H1 (cell line): ENCODE measurements at regions not wholly inside any gene's neighbourhood (a gene's known extent, or its start where the extent isn't known, plus 50 kb on each side); places are given as distances from the start of the nearest gene placed in this dataset.

Experiments
- CTCF ChIA-PET: fragments of 300-600 bp; sonication (Branson Sonifier 250); formaldehyde crosslinking; loops from one replicate; lab custom pipeline; 2021; ENCODE audit not compliant: partially characterized antibody; lab: Charles Lee
- POLR2A ChIA-PET: fragments of 300-600 bp; sonication (Branson Sonifier 250); formaldehyde crosslinking; loops from one replicate; lab custom pipeline; 2021; ENCODE audit warnings: inconsistent platforms; ENCODE audit not compliant: partially characterized antibody; lab: Charles Lee
- DNase-seq, 2 experiments: peaks; one replicate each; pipeline versions ENCODE4 v3.0.0 to v3.0.0-alpha.2; 2010 to 2022; ENCODE audit warnings: low spot score in 2 of 2, low read depth in 1 of 2, mixed read lengths in 1 of 2
- FAIRE-seq: peaks from 2 replicates; lab custom pipeline; 2011; peaks lifted over from hg19 to GRCh38; lab: Jason Lieb, UNC
- H2AFZ ChIP-seq: 2 replicates; pipeline ENCODE4 v1.8.1; 2012; ENCODE audit warnings: low read length, inconsistent platforms
- H2AK5ac ChIP-seq: 2 replicates; pipeline ENCODE4 v1.6.1; 2013; ENCODE audit warnings: low read depth, low read length
- H2BK120ac ChIP-seq: replicated peaks from 2 replicates; pipeline ENCODE3; 2013; ENCODE audit warnings: low read depth, low read length, inconsistent platforms
- H2BK12ac ChIP-seq: 2 replicates; pipeline ENCODE4 v1.6.1; 2013; ENCODE audit warnings: low read depth, low read length
- H2BK15ac ChIP-seq: 2 replicates; pipeline ENCODE4 v1.6.1; 2013; ENCODE audit warnings: low read length
- H2BK20ac ChIP-seq: 2 replicates; pipeline ENCODE4 v1.6.1; 2013; ENCODE audit warnings: low read length
- H2BK5ac ChIP-seq: 2 replicates; pipeline ENCODE4 v1.6.1; 2013; ENCODE audit warnings: low read depth, low read length
- H3K14ac ChIP-seq: 2 replicates; pipeline ENCODE4 v1.6.1; 2013; ENCODE audit warnings: inconsistent platforms; ENCODE audit not compliant: insufficient read length
- H3K18ac ChIP-seq: 2 replicates; pipeline ENCODE4 v1.6.1; 2013; ENCODE audit warnings: low read length; ENCODE audit errors: extremely low read depth
- H3K23ac ChIP-seq: 2 replicates; pipeline ENCODE4 v1.6.1; 2013; ENCODE audit warnings: inconsistent platforms; ENCODE audit not compliant: insufficient read length
- H3K23me2 ChIP-seq: 2 replicates; pipeline ENCODE4 v1.6.1; 2013; ENCODE audit warnings: low read depth, low read length
- H3K27ac ChIP-seq: 2 replicates; pipeline ENCODE4 v1.6.1; 2011; ENCODE audit warnings: low read depth, low read length, inconsistent platforms
- H3K27me3 ChIP-seq, 4 experiments: replicated peaks in 1 of 4; 1 replicate in 1 of 4; 2 replicates in 3 of 4; pipeline versions ENCODE4 v1.6.1 to v1.8.1; 2011 to 2013; ENCODE audit warnings: low read length in 3 of 4, mild to moderate bottlenecking in 3 of 4, inconsistent platforms in 2 of 4, mixed read lengths in 2 of 4, moderate library complexity in 1 of 4; ENCODE audit not compliant: control insufficient read depth in 3 of 4, insufficient read depth in 3 of 4; ENCODE audit errors: extremely low read depth in 1 of 4
- H3K36me3 ChIP-seq, 4 experiments: 2 replicates each; pipeline versions ENCODE4 v1.6.1 to v1.8.1; 2011 to 2013; ENCODE audit warnings: mild to moderate bottlenecking in 4 of 4, low read length in 3 of 4, moderate library complexity in 2 of 4, control low read depth in 1 of 4, inconsistent platforms in 1 of 4; ENCODE audit not compliant: insufficient read depth in 4 of 4, control insufficient read depth in 2 of 4
- H3K4ac ChIP-seq: replicated peaks from 2 replicates; pipeline ENCODE3; 2013; ENCODE audit warnings: low read length, low read depth, mixed read lengths, inconsistent platforms; ENCODE audit not compliant: insufficient read length
- H3K4me1 ChIP-seq, 4 experiments: replicated peaks in 1 of 4; 1 replicate in 1 of 4; 2 replicates in 3 of 4; pipeline versions ENCODE4 v1.6.1 to v1.8.1; 2011 to 2013; ENCODE audit warnings: low read length in 3 of 4, inconsistent platforms in 2 of 4, mixed read lengths in 1 of 4; ENCODE audit not compliant: insufficient read depth in 4 of 4, control insufficient read depth in 3 of 4
- H3K4me2 ChIP-seq, 2 experiments: 2 replicates each; pipeline versions ENCODE4 v1.6.1 to v1.8.1; 2011 to 2013; ENCODE audit warnings: low read depth in 2 of 2, low read length in 2 of 2, control low read depth in 1 of 2, inconsistent platforms in 1 of 2, mild to moderate bottlenecking in 1 of 2; ENCODE audit not compliant: insufficient read depth in 1 of 2
- H3K4me3 ChIP-seq, 4 experiments: fragments of 200-600, 300-600 bp in 1 of 4; sonication (generic), shearing (Covaris generic), sonication (Bioruptor Twin) in 1 of 4; 2 replicates each; pipeline versions ENCODE4 v1.5.1 to v1.8.1; 2011 to 2016; ENCODE audit warnings: low read length in 4 of 4, low read depth in 3 of 4, control low read depth in 2 of 4, inconsistent platforms in 2 of 4, mild to moderate bottlenecking in 2 of 4, mixed read lengths in 1 of 4, moderate library complexity in 1 of 4; ENCODE audit not compliant: insufficient read depth in 2 of 4; ENCODE audit errors: extremely low read depth in 1 of 4
- H3K56ac ChIP-seq: replicated peaks from 2 replicates; pipeline ENCODE3; 2013; ENCODE audit warnings: low read depth, mild to moderate bottlenecking, mixed read lengths, low read length, inconsistent platforms; ENCODE audit not compliant: insufficient read length
- H3K79me1 ChIP-seq: 2 replicates; pipeline ENCODE4 v1.6.1; 2013; ENCODE audit warnings: low read depth, low read length, control low read depth
- H3K79me2 ChIP-seq, 2 experiments: 2 replicates each; pipeline versions ENCODE4 v1.6.1 to v1.8.1; 2012 to 2013; ENCODE audit warnings: low read length in 2 of 2, mild to moderate bottlenecking in 2 of 2, inconsistent platforms in 1 of 2; ENCODE audit not compliant: insufficient read depth in 2 of 2, control insufficient read depth in 1 of 2
- H3K9ac ChIP-seq, 4 experiments: replicated peaks in 1 of 4; 1 replicate in 1 of 4; 2 replicates in 3 of 4; pipeline versions ENCODE4 v1.6.1 to v1.8.1; 2011 to 2013; ENCODE audit warnings: low read depth in 3 of 4, low read length in 3 of 4, control low read depth in 2 of 4, mild to moderate bottlenecking in 2 of 4, moderate library complexity in 2 of 4, inconsistent platforms in 1 of 4; ENCODE audit errors: extremely low read depth in 1 of 4
- H3K9me3 ChIP-seq, 2 experiments: 2 replicates each; pipeline versions ENCODE4 v1.6.1 to v1.8.1; 2012 to 2013; ENCODE audit warnings: mild to moderate bottlenecking in 2 of 2, moderate library complexity in 2 of 2, control low read depth in 1 of 2, inconsistent platforms in 1 of 2, low read depth in 1 of 2, low read length in 1 of 2, mixed read lengths in 1 of 2; ENCODE audit not compliant: insufficient read depth in 2 of 2
- H4K20me1 ChIP-seq, 2 experiments: replicated peaks in 1 of 2; 2 replicates each; pipeline versions ENCODE3 to v1.8.1; 2011 to 2013; ENCODE audit warnings: inconsistent platforms in 2 of 2, low read length in 2 of 2, mild to moderate bottlenecking in 1 of 2; ENCODE audit not compliant: insufficient read depth in 2 of 2, control insufficient read depth in 1 of 2
- H4K5ac ChIP-seq: 2 replicates; pipeline ENCODE4 v1.6.1; 2013; ENCODE audit warnings: low read length, low read depth, mixed read lengths, inconsistent platforms; ENCODE audit not compliant: insufficient read length
- H4K8ac ChIP-seq: 2 replicates; pipeline ENCODE4 v1.8.0; 2013; ENCODE audit warnings: mild to moderate bottlenecking, moderate library complexity, low read length, inconsistent platforms; ENCODE audit not compliant: insufficient read depth; ENCODE audit errors: extremely low read depth
- H4K91ac ChIP-seq: replicated peaks from 2 replicates; pipeline ENCODE3; 2013; ENCODE audit warnings: low read length, mixed read lengths, inconsistent platforms; ENCODE audit not compliant: insufficient read length
- POU5F1 ChIP-seq: IDR thresholded peaks from 2 replicates; pipeline ENCODE4 v1.6.1; 2011; ENCODE audit warnings: low read depth, mild to moderate bottlenecking, low read length, moderate library complexity
- WGBS, 2 experiments: shearing (Covaris generic) in 1 of 2; methylation state at CpG; one replicate each; pipeline versions ENCODE4 v1.1.6 to v1.1.7; 2013 to 2015; ENCODE audit warnings: low lambda C conversion rate in 2 of 2, mixed read lengths in 2 of 2, inconsistent platforms in 1 of 2, low coverage in 1 of 2, missing lambda C conversion rate in 1 of 2; ENCODE audit not compliant: insufficient replicate concordance in 2 of 2, insufficient coverage in 1 of 2, insufficient read length in 1 of 2; ENCODE audit errors: extremely low coverage in 1 of 2, missing lambda C conversion rate in 1 of 2; 5-methylcytosine and 5-hydroxymethylcytosine counted together

- Histone ChIP-seq H3K4me3 (no peak overlapping the region), H3K4me2 (no peak overlapping the region), H3K4ac (no peak overlapping the region), H4K91ac (no peak overlapping the region), H2BK120ac (no peak overlapping the region), H3K27me3 (no peaks in the 10 kb centered on the region), H3K9ac (no peak overlapping the region), H3K9me3 (no peaks in the 10 kb centered on the region), H2AFZ (no peak overlapping the region), H3K23ac (no peak overlapping the region), H2BK12ac (no peak overlapping the region), H4K20me1 (no peaks in the 10 kb centered on the region), H2BK20ac (no peak overlapping the region), H3K56ac (no peak overlapping the region), H3K14ac (no peak overlapping the region), H2AK5ac (no peak overlapping the region), H3K36me3 (no peaks in the 10 kb centered on the region), H3K18ac (no peak overlapping the region), H3K79me2 (no peaks in the 10 kb centered on the region), H2BK5ac (no peak overlapping the region), H3K79me1 (no peaks in the 10 kb centered on the region), H4K5ac (no peak overlapping the region), H3K4me1 (peaks cover 0 to 3% (median 0%) of the 10 kb centered on the region in 4 experiments; a peak in 1 of 7 replicates), H3K27ac (no peak overlapping the region), H2BK15ac (no peak overlapping the region), H4K8ac (no peak overlapping the region), H3K23me2 (no peaks in the 10 kb centered on the region)
- TF ChIP-seq POU5F1, result no peak
- ChIA-PET POLR2A (no interaction called here), CTCF (interaction anchor here (1.1 kb wide), 1 partner anchor 27 kb away, joined by 3 read pairs; no protein-coding TSS in a partner anchor)
- WGBS, 2 experiments, result 97% methylated on average over 5 of the region's 5 CpGs; no CpG with 5 or more reads in 1 of the 2 experiments
- no peak for FAIRE-seq
- no peak for DNase-seq
Measured at GRCh38 chr18:22112215-22112614, 57.2 kb upstream of the GATA6 start.
